Astrocyte (in vitro differentiated cells and primary cell): ENCODE measurements at regions not wholly inside any gene's neighbourhood (a gene's known extent, or its start where the extent isn't known, plus 50 kb on each side); places are given as distances from the start of the nearest gene placed in this dataset.
"Not testable (repeated sequence)": the region's sequence is repeated elsewhere in the genome, so short reads cannot be mapped to it uniquely, and the experiment has no call there.

ENCODE experiments used
- DNase-seq: peaks from one replicate; pipeline ENCODE4 v3.0.0-alpha.2; 2010; ENCODE audit warnings: low read depth
- FAIRE-seq: peaks from 2 replicates; lab custom pipeline; 2011; peaks lifted over from hg19 to GRCh38; lab: Jason Lieb, UNC
- H2AFZ ChIP-seq: 2 replicates; pipeline ENCODE4 v1.6.0; 2012; ENCODE audit warnings: low read depth, low read length, inconsistent platforms
- H3K27ac ChIP-seq: 2 replicates; pipeline ENCODE4 v1.5.1; 2011; ENCODE audit warnings: low read depth, low read length, inconsistent platforms
- H3K27me3 ChIP-seq: 2 replicates; pipeline ENCODE4 v1.6.0; 2011; ENCODE audit warnings: low read length, inconsistent platforms; ENCODE audit not compliant: insufficient read depth
- H3K36me3 ChIP-seq: 2 replicates; pipeline ENCODE4 v1.5.1; 2011; ENCODE audit warnings: low read length, inconsistent platforms; ENCODE audit not compliant: insufficient read depth
- H3K4me1 ChIP-seq: 2 replicates; pipeline ENCODE4 v1.5.1; 2011; ENCODE audit warnings: low read length, inconsistent platforms; ENCODE audit not compliant: insufficient read depth
- H3K4me2 ChIP-seq: 2 replicates; pipeline ENCODE4 v1.6.0; 2012; ENCODE audit warnings: low read length, inconsistent platforms
- H3K4me3 ChIP-seq: 2 replicates; pipeline ENCODE4 v1.5.1; 2011; ENCODE audit warnings: low read depth, mild to moderate bottlenecking, low read length, inconsistent platforms; ENCODE audit not compliant: insufficient read depth
- H3K79me2 ChIP-seq: 2 replicates; pipeline ENCODE4 v1.6.0; 2012; ENCODE audit warnings: mild to moderate bottlenecking, low read length, inconsistent platforms; ENCODE audit not compliant: insufficient read depth
- H3K9ac ChIP-seq: 2 replicates; pipeline ENCODE4 v1.6.0; 2012; ENCODE audit warnings: mild to moderate bottlenecking, low read length, inconsistent platforms
- H3K9me3 ChIP-seq: 2 replicates; pipeline ENCODE4 v1.5.1; 2012; ENCODE audit warnings: low read depth, mild to moderate bottlenecking, low read length, inconsistent platforms; ENCODE audit not compliant: insufficient read depth
- H4K20me1 ChIP-seq: 2 replicates; pipeline ENCODE4 v1.6.0; 2012; ENCODE audit warnings: low read length, inconsistent platforms; ENCODE audit not compliant: insufficient read depth
- H3K27ac Mint-ChIP-seq: one replicate; pipeline ENCODE4 v1.8.0; 2021; ENCODE audit warnings: mild to moderate bottlenecking, mixed read lengths; ENCODE audit not compliant: unreplicated experiment
- H3K27me3 Mint-ChIP-seq: one replicate; pipeline ENCODE4 v1.8.0; 2021; ENCODE audit warnings: low read depth, mixed read lengths; ENCODE audit not compliant: unreplicated experiment
- H3K36me3 Mint-ChIP-seq: one replicate; pipeline ENCODE4 v1.8.0; 2021; ENCODE audit warnings: low read depth, mixed read lengths; ENCODE audit not compliant: unreplicated experiment
- H3K4me1 Mint-ChIP-seq: one replicate; pipeline ENCODE4 v1.8.0; 2021; ENCODE audit warnings: low read depth, mixed read lengths; ENCODE audit not compliant: unreplicated experiment
- H3K4me3 Mint-ChIP-seq: one replicate; pipeline ENCODE4 v1.8.0; 2021; ENCODE audit warnings: mild to moderate bottlenecking, moderate library complexity, mixed read lengths; ENCODE audit not compliant: unreplicated experiment
- H3K9me3 Mint-ChIP-seq: one replicate; pipeline ENCODE4 v1.8.0; 2021; ENCODE audit warnings: mild to moderate bottlenecking, mixed read lengths; ENCODE audit not compliant: unreplicated experiment
- EZH2 ChIP-seq: IDR thresholded peaks from 2 replicates; pipeline ENCODE4 v1.6.1; 2012; ENCODE audit warnings: mild to moderate bottlenecking, low read length, inconsistent platforms; ENCODE audit not compliant: insufficient read depth
- TF ChIP-seq, protein P1 (sequence below): IDR thresholded peaks from 2 replicates; pipeline ENCODE4 v1.5.1; 2011; ENCODE audit warnings: low read depth, mild to moderate bottlenecking, inconsistent platforms, low read length, moderate library complexity; ENCODE audit not compliant: insufficient read depth

DNA sequence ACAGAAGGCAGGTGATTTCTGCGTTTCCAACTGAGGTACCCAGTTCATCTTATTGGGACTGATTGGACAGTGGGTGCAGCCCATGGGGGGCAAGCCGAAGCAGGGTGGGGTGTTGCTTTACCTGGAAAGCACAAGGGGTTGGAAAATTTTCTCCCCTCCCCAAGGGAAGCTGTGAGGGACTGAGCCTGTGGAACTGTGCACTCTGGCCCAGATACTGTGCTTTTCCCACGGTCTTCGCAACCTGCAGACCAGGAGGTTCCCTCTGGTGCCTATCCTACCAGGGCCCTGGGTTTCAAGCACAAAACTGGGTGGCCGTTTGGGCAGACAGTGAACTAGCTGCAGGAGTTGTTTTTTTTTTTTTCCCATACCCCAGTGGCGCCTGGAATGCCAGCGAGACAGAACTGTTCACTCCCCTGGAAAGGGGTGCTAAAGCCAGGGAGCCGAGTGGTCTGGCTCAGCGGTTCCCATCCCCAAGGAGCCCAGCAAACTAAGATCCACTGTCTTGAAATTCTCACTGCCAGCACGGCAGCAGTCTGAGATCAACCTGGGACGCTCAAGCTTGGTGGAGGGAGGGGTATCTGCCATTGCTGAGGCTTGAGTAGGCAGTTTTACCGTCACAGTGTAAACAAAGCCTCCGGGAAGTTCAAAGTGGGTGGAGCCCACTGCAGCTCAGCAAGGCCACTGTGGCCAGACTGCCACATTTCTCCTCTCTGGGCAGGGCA is 97.2 kb downstream of the JRKL start:
- Histone ChIP-seq H3K27ac (no peak overlapping the region), H3K36me3 (no peaks in the 10 kb centered on the region), H3K9ac (no peak overlapping the region), H3K9me3 (no peaks in the 10 kb centered on the region), H2AFZ (peak overlapping the region; percentile 56), H3K4me1 (no peaks in the 10 kb centered on the region), H4K20me1 (no peaks in the 10 kb centered on the region), H3K4me2 (peak overlapping the region; percentile 62), H3K4me3 (no peak overlapping the region), H3K79me2 (no peaks in the 10 kb centered on the region), H3K27me3 (no peaks in the 10 kb centered on the region)
- H3K27ac Mint-ChIP-seq: peak overlapping the region; percentile 54
- no peaks in the 10 kb centered on the region for H3K36me3 Mint-ChIP-seq
- FAIRE-seq (no peak), DNase-seq (peak; percentile 16)
- no peak overlapping the region for H3K4me3 Mint-ChIP-seq
- H3K4me1 Mint-ChIP-seq: no peaks in the 10 kb centered on the region
- peaks cover 7% of the 10 kb centered on the region for H3K9me3 Mint-ChIP-seq
- TF ChIP-seq, protein P1, sequence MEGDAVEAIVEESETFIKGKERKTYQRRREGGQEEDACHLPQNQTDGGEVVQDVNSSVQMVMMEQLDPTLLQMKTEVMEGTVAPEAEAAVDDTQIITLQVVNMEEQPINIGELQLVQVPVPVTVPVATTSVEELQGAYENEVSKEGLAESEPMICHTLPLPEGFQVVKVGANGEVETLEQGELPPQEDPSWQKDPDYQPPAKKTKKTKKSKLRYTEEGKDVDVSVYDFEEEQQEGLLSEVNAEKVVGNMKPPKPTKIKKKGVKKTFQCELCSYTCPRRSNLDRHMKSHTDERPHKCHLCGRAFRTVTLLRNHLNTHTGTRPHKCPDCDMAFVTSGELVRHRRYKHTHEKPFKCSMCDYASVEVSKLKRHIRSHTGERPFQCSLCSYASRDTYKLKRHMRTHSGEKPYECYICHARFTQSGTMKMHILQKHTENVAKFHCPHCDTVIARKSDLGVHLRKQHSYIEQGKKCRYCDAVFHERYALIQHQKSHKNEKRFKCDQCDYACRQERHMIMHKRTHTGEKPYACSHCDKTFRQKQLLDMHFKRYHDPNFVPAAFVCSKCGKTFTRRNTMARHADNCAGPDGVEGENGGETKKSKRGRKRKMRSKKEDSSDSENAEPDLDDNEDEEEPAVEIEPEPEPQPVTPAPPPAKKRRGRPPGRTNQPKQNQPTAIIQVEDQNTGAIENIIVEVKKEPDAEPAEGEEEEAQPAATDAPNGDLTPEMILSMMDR: no peak
- no peak for TF ChIP-seq EZH2
- no peaks in the 10 kb centered on the region for H3K27me3 Mint-ChIP-seq

- H3K9me3 ChIP-seq, H3K4me3 ChIP-seq, H3K27ac ChIP-seq, H3K27me3 ChIP-seq, FAIRE-seq, H3K27ac Mint-ChIP-seq, H3K4me1 ChIP-seq, H3K27me3 Mint-ChIP-seq, H3K79me2 ChIP-seq, H3K4me1 Mint-ChIP-seq, H3K36me3 Mint-ChIP-seq, H3K4me2 ChIP-seq, H3K9ac ChIP-seq, DNase-seq, H4K20me1 ChIP-seq, H2AFZ ChIP-seq, H3K4me3 Mint-ChIP-seq, H3K9me3 Mint-ChIP-seq, H3K36me3 ChIP-seq: not testable (repeated sequence)
Measured at GRCh38 chr11:96488911-96489310, 99.1 kb downstream of the JRKL start.

- H3K9me3 Mint-ChIP-seq: no peaks in the 10 kb centered on the region
- no peak for TF ChIP-seq EZH2
- TF ChIP-seq, protein P1: no peak
- Histone ChIP-seq H3K9ac (no peak overlapping the region), H2AFZ (no peak overlapping the region), H3K79me2 (no peaks in the 10 kb centered on the region), H3K27me3 (no peaks in the 10 kb centered on the region), H3K4me3 (no peak overlapping the region), H4K20me1 (no peaks in the 10 kb centered on the region), H3K36me3 (no peaks in the 10 kb centered on the region), H3K4me2 (no peak overlapping the region), H3K27ac (no peak overlapping the region), H3K9me3 (no peaks in the 10 kb centered on the region), H3K4me1 (no peaks in the 10 kb centered on the region)
- no peak for FAIRE-seq
- no peaks in the 10 kb centered on the region for H3K27me3 Mint-ChIP-seq
- no peak for DNase-seq
- no peaks in the 10 kb centered on the region for H3K36me3 Mint-ChIP-seq
- H3K4me3 Mint-ChIP-seq: no peak overlapping the region
- no peaks in the 10 kb centered on the region for H3K4me1 Mint-ChIP-seq
- H3K27ac Mint-ChIP-seq: no peak overlapping the region
Measured at GRCh38 chr11:96500440-96500839, 110.6 kb downstream of the JRKL start.
